DMS 273 (cell line): ENCODE measurements at regions not wholly inside any gene's neighbourhood (a gene's known extent, or its start where the extent isn't known, plus 50 kb on each side); places are given as distances from the start of the nearest gene placed in this dataset.

ENCODE experiments used
- DNase-seq: peaks from one replicate; lab custom pipeline; 2025; ENCODE audit not compliant: unreplicated experiment; lab: John Stamatoyannopoulos, UW

- no peak for DNase-seq
Observed at GRCh38 chr22:49178246-49179005, 649.2 kb downstream of the BRD1 start.

GRCh38 chr22:49177666-49178065, 650.0 kb downstream of the BRD1 start:
- no peak for DNase-seq

GRCh38 chr22:49176956-49177355, 650.7 kb downstream of the BRD1 start:
- no peak for DNase-seq

- no peak for DNase-seq
Observed at GRCh38 chr22:49170053-49170452, 657.6 kb downstream of the BRD1 start.

GRCh38 chr22:49169074-49169744, 658.5 kb downstream of the BRD1 start:
- DNase-seq = no peak

- no peak for DNase-seq
Observed at GRCh38 chr22:49168219-49168813, 659.4 kb downstream of the BRD1 start.

DNA sequence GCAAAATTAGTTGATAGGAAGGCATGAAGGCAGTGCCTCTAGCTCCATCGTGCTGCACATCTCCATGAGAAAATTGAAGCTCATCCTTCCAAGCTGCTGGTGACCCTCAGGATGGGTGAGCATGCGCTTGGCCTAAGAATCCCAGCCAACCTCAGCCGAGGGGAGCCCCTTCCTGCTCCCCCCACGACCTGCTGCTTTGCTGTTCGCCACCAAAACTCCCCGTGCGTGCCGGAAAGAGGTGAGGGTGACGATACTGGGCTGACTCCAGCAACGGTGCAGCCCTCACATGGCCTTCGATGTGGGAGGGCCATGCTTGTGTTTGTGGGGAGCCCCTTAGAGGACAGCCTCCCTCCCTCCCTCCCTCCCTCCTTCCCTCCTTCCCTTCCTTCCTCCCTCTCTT, 660.9 kb downstream of the BRD1 start:
- DNase-seq = no peak

DNA sequence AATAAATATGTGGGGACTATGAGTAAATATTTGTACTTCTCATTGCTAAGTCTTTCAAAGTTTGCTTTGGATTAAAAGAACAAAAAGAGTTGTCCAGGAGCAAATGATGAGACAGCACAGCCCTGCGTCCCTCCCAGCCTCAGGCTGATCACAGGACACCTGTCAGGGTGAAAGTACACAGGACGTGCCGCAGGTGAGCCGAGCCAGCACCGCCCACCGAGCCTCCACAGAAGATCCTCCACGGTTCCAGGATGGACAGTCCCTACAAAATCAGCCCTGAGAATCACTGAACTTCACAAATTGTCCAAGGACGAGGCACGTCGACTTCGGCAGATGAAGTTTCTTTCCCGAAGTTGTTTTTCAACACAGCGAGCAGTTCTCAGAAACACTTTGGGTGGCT, 661.5 kb downstream of the BRD1 start:
- DNase-seq = no peak

DNA sequence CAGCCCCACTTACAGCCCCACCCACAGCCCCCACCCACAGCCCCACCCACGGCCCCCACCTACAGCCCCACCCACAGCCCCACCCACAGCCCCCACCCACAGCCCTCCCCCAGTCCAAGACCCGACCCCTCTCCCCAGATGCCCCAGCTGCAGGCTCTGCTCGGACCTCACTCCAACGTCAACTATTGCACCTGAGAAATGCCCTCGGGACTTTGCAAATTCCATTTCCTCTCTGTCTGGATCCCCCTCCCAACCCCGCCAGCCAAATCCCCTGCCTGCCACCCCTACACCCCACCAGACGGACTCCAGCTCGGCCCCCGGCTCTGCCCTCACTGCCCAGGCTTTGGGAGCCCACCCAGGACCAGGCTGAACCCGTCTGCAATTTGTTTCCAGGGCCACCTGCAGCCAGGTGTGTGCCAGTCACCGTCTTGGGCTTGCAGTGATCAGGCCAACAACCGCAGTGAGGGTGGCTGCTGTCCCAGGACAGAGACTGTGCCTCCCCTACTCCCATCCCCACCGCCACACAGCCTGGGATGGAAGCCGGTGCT, 662.8 kb downstream of the BRD1 start:
- DNase-seq = no peak

- DNase-seq = no peak
Observed at GRCh38 chr22:49163960-49164690, 663.5 kb downstream of the BRD1 start.

GRCh38 chr22:49163258-49163959, 664.3 kb downstream of the BRD1 start:
- DNase-seq = no peak

DNA sequence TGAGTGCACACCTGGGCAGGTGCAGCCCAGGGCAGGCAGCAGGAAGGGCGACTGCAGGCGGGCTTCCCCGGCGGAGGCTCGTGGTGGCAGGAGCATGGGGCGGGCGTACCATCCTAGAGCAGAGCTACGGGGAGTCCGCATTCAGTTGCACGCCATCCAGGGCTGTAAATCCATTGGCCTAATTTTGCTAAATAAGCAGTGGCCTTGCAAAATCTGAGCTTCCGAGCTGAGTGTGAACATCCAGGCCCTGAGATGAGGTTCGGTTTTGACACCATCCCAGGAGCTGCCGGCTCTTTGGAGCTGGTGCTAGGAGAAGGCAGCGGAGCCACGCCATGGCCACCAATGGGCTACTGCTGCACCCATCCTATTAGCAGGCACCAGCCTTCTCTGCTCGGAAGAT, 664.8 kb downstream of the BRD1 start:
- DNase-seq = no peak

DNA sequence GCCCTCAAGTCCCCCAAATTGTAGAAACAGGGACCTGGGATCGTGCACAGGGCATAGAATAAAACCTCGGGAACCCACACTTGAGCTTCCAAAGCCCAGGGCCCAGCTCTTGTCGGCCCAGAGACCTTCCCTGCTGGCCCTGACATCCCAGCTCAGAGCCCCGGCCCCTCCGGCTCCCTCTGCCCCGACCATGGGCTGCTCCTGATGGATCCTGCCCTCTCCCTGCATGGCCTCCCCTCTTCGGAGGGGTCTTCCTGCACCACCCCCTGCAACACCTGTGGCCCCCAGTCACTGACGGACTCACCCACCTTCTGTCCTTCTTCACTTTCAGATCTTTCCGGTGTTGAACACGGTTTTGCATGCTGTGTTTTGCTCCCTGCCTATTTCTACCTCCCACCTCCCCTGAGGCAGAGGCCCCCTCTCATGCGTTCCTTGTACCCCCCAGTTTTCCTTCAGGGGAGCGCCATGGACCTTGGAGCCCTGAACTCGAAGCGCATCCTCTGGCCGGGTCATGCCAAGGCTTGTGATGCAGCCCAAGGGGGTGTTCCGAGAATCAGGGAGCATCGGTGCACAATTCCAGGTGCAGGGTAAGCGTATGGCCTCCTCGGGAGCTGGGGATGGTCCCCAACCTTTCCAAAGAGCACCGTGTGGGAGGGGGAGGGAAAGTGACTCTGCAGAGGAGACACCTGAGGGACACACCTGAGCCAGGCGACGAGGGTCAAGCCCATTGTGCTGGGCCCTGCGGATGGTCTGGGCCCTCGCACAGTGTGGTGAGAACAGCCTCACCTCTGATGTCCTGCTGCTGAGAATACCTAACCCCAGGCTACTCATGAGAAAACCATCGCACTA, 666.4 kb downstream of the BRD1 start:
- DNase-seq = no peak

DNA sequence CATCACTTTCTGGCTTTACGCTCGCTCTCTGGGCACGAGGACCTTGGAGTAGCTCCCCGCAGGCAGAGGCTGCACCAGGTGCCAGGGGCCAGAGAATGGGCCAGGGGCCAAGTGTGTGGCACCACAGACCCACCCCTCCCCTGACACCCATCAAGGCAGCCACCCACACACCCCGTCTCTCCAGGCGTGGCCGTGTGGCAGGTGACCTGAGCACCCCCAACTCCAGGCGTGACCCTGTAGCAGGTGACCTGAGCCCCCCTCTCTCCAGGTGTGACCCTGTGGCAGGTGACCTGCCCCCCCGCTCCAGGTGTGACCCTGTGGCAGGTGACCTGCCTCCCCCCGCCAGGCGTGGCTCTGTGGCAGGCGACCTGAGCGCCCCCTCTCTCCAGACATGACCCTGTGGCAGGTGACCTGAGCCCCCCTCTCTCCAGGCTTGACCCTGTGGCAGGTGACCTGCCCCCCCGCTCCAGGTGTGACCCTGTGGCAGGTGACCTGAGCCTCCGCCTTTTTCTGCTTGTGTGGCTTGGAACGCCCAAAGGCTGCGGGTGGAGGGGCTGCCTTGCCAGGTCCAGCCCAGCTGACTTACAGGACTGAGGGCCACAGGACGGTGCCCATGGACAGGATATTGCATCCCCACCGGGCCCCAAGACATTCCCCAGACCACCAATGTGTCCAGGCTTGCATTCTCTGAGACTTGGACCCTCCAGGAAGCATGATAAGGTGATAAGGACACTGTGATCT, 667.2 kb downstream of the BRD1 start:
- no peak for DNase-seq

DNA sequence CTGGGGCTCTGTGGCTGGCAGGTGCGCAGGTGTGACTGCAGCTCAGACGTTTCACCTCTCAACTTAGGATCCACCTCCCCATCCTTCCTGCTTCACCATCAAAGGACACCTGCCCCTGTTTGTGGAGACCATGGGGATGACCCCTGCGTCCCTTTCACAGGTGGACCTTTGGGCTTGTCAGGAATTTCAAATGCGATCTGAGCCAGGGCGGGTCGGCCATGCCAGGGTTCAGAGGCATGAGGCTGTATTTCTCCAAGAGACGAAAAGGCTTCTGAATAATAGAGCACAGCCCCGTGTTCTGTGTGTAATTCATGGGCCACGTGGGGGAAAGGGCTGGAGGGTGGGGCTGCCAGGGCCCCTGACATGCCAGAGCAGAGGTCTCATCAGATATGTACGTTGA, 668.0 kb downstream of the BRD1 start:
- no peak for DNase-seq

DNA sequence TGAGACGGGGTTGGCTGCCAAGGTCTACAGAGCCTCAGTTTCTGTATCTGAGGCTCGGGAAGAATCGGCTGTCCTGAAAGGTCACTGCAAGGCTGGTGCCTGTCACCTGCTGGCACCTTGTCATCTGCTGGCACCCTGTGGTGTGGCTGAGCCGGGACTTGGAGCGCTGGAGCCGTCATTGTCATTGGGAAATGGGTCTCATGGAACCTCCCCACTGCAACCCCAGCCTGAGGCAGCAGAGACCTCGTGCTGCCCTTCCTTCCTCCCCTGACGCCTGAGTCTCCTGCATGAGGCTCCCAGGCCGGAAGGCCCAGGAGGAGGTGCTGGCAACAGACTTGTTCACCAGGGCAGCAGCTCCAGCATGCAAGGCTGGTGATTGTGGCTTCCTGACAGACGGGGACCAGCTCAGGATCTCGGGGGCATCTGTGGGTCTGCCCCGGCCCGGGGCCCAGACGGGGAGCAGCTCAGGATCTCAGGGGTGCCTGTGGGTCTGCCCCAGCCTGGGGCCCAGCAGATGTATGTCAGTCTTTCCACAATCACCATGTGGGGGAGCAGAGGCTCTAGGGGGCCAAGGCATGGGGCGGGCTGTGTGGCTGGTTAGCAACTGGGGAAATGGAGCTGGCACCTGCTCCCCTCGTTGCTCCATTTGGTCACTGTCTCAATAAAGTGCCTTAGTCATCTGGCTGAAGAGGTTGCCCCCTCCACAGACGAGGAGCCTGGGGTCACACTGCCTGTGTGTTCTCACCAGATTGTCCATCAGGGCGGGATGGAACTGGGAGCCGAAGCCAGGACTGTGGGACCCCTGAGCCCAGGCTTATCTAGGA, 668.7 kb downstream of the BRD1 start:
- no peak for DNase-seq

DNA sequence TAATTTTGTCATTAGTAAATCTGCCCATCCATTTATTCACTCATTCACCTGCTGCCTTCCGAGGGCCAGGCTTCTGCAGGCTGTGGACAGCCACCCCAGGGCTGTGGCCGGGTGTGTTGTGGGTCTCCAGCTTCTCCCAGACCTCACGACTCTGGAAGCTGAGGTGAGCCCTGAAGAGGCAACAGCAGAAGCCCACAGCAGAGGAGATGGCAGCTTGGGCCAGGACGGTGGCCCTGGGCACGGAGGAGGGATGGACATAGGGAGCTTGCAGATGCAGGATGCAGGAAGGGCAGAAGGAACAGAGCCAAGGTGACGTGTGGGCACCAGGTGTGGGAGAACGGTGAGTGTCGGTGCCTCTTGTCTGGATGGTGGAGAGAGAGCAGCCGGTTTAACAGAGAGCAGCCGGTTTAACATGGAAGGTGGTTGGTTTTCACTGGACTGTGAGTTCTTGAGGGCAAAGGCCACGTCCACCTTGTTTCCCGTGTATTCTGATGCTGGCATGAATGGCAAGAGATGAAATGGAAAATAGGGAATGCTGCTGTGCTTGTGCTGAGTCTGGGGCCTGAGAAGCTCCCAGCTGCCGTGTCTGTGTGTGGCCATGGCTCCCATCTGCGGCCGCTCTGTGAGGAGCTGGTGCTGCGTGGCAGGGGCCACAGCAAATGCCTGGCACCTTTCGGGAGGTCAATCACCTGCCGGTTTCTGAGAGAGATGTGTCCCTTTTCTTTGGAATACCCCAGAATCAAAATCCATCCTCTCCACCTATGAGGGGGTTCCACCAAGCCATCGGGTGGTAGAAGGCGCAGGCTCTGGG, 669.9 kb downstream of the BRD1 start:
- no peak for DNase-seq
